Bronchial epithelial cell (primary cell): ENCODE measurements at regions not wholly inside any gene's neighbourhood (a gene's known extent, or its start where the extent isn't known, plus 50 kb on each side); places are given as distances from the start of the nearest gene placed in this dataset.

ENCODE experiments used
- DNase-seq: peaks from one replicate; pipeline ENCODE4 v3.0.0-alpha.2; 2010; ENCODE audit warnings: low read depth
- FAIRE-seq: peaks from 2 replicates; lab custom pipeline; 2011; peaks lifted over from hg19 to GRCh38; lab: Jason Lieb, UNC
- H3K27me3 ChIP-seq: 2 replicates; pipeline ENCODE4 v1.5.1; 2011; ENCODE audit warnings: low read length; ENCODE audit not compliant: control insufficient read depth, insufficient read depth
- H3K36me3 ChIP-seq: 2 replicates; pipeline ENCODE4 v1.5.1; 2011; ENCODE audit warnings: low read length; ENCODE audit not compliant: control insufficient read depth, insufficient read depth
- H3K4me3 ChIP-seq: 2 replicates; pipeline ENCODE4 v1.5.1; 2011; ENCODE audit warnings: mild to moderate bottlenecking, low read depth, low read length, control low read depth
- TF ChIP-seq, protein P1 (sequence below): IDR thresholded peaks from 2 replicates; pipeline ENCODE4 v1.5.1; 2011; ENCODE audit warnings: mild to moderate bottlenecking, moderate library complexity, low read length, control low read depth, inconsistent platforms; ENCODE audit not compliant: insufficient read depth, severe bottlenecking

DNA sequence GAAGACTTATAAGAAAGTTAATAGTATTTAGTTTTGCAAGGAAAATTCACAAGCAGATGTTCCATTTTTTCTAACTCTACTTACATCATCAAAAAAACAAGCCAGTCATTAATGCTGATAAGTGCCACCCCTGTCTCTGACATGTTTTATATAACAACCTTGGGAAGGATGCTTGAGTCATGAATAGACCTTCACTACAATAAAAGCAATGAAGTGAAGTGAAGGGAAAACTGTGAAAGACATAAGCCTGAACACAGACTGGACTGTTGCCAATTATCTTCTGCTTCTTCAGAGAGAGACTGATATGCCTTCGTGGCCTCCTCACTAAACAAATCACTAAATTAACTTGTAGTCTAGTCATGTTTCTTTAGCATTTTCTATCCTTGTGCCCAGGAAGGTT, 353.2 kb downstream of the PDHA2 start:
- no peaks in the 10 kb centered on the region for H3K27me3 ChIP-seq
- no peak for FAIRE-seq
- TF ChIP-seq, protein P1, sequence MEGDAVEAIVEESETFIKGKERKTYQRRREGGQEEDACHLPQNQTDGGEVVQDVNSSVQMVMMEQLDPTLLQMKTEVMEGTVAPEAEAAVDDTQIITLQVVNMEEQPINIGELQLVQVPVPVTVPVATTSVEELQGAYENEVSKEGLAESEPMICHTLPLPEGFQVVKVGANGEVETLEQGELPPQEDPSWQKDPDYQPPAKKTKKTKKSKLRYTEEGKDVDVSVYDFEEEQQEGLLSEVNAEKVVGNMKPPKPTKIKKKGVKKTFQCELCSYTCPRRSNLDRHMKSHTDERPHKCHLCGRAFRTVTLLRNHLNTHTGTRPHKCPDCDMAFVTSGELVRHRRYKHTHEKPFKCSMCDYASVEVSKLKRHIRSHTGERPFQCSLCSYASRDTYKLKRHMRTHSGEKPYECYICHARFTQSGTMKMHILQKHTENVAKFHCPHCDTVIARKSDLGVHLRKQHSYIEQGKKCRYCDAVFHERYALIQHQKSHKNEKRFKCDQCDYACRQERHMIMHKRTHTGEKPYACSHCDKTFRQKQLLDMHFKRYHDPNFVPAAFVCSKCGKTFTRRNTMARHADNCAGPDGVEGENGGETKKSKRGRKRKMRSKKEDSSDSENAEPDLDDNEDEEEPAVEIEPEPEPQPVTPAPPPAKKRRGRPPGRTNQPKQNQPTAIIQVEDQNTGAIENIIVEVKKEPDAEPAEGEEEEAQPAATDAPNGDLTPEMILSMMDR, result no peak
- no peak overlapping the region for H3K4me3 ChIP-seq
- no peaks in the 10 kb centered on the region for H3K36me3 ChIP-seq
- no peak for DNase-seq

- FAIRE-seq (no peak), DNase-seq (peak; percentile 5)
- Histone ChIP-seq H3K27me3 (no peaks in the 10 kb centered on the region), H3K4me3 (no peak overlapping the region), H3K36me3 (no peaks in the 10 kb centered on the region)
- TF ChIP-seq, protein P1, result no peak
Observed at GRCh38 chr4:96194993-96195392, 355.1 kb downstream of the PDHA2 start.

GRCh38 chr4:96205143-96205936, 365.4 kb downstream of the PDHA2 start:
- FAIRE-seq (no peak), DNase-seq (no peak)
- H3K4me3 ChIP-seq, result no peak overlapping the region
- H3K36me3 ChIP-seq, result no peaks in the 10 kb centered on the region
- TF ChIP-seq, protein P1, result no peak
- H3K27me3 ChIP-seq, result no peaks in the 10 kb centered on the region

GRCh38 chr4:96227515-96227914, 387.6 kb downstream of the PDHA2 start:
- TF ChIP-seq, protein P1, result no peak
- H3K36me3 ChIP-seq, result no peaks in the 10 kb centered on the region
- no peak for FAIRE-seq
- H3K27me3 ChIP-seq, result no peaks in the 10 kb centered on the region
- no peak overlapping the region for H3K4me3 ChIP-seq
- no peak for DNase-seq

DNA sequence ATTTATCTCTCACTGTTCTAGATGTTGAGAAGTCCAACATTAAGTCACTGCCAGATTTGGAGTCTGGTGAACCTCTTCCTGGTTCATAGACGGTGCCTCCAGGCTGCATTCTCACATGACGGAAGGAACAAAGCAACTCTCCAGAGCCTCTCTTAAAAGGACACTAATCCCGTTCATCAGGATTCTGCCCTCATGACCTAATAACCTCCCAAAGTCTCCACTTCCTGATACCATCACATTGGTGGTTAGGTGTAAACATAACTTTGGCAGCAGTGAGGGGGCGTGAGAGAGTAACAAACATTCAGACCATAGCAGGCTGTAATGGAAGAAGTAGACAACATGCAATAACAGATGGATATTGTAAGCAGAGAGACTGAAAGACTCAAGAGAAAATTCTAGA, 388.6 kb downstream of the PDHA2 start:
- FAIRE-seq, result no peak
- no peaks in the 10 kb centered on the region for H3K27me3 ChIP-seq
- TF ChIP-seq, protein P1, result no peak
- H3K36me3 ChIP-seq, result no peaks in the 10 kb centered on the region
- no peak for DNase-seq
- H3K4me3 ChIP-seq, result no peak overlapping the region

- Histone ChIP-seq H3K36me3 (no peaks in the 10 kb centered on the region), H3K4me3 (no peak overlapping the region), H3K27me3 (no peaks in the 10 kb centered on the region)
- no peak for DNase-seq
- TF ChIP-seq, protein P1, result no peak
- FAIRE-seq, result no peak
Observed at GRCh38 chr4:96240041-96240440, 400.1 kb downstream of the PDHA2 start.
